Activated T-cell treated with anti-CD3 and anti-CD28 coated beads, Interleukin-2, amount 50 U/mL, for 48 hours (primary cell): ENCODE measurements at regions not wholly inside any gene's neighbourhood (a gene's known extent, or its start where the extent isn't known, plus 50 kb on each side); places are given as distances from the start of the nearest gene placed in this dataset.

Source experiments
- DNase-seq, 2 experiments: peaks; one replicate each; pipeline ENCODE4 v3.0.0-alpha.2; 2020

DNA sequence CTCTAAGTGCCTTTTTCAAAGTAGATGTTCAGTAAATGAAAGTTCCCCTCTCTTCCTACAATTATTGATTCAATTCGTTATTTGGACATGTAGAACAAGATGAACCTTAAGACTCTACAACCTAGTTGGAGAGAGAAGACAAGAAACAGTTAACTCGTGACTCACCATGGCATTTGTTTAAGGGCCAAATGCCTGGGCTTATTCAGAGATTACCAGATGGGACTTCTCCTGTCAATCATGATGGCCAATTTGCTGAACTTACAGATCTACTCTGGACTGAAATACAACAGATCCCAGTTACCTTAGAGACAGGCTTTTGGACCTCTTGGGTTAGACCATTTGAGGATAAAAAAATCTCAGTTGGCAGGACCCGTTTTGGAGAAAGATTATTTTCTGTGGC, 93.5 kb downstream of the C1orf94 start:
- DNase-seq, result no peak

DNA sequence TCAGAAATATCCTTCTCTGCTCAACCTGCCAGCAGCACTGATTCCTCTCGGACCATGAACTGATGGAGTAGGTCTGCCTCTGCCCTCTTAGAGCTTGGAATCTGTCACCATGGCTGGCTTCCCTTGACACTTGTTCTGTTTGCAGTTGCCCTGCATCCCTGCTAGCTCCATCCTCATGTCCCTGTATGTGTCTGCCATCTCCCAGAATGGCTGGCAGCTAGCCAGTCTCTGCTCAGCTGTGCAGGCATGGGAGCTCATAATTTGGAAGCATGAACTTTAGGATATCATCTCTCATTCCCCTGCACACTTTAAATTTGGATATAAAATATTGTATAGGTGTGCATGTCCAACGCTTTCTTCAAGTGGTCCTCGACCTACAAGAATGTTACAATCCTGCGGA, 95.4 kb downstream of the C1orf94 start:
- DNase-seq, result no peak

DNA sequence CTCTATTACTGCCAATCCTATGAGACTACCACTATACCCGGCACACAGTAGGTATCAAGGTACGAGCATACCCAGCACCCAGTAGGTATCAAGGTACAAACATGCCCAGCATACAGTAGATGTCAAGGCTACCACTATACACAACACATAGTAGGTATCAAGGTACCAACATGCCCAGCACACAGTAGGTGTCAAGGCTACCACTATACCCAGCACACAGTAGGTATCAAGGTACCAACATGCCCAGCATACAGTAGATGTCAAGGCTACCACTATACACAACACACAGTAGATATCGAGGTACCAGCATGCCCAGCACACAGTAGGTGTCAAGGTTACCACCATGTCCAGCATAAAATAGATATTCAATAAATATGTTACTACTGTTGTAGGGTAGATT, 98.4 kb downstream of the C1orf94 start:
- DNase-seq, result no peak

DNA sequence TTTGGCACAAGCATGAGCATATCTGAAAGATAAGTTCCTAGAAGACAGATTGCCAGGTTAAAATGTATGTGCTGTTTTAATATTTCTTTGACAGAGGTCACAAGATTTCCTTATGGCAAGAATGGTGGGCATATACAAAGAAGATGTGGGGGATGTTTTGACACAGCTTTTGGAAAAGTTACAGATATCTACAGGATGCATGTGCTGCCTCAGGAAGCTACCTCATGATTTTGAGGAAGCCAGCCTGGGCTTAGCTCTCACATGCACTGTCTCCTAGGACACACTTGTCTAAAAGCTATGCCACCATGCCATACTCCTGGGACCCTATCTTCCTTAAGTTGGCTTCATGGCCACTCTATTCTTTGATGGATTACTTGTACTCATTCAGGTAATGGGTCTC, 99.9 kb downstream of the C1orf94 start:
- DNase-seq, result no peak

DNA sequence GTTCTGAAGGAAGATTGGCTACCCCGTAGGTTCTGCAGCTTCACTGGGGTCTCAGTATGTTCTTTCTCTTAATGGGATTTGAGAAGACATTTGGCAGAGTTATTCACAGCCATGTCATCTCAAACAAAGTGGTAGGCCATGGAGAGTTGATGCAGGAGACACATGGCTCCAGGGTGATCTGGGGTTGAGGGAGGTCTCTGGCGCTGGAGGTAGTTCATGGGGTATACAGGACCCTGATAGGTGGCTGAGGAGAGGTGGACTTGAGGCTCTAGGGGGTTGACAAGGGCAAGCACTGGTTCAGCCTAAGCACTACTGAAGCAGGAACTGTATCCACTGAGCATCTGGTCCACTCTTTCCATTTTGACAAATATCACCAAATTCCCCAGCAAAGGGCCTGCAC, 100.4 kb downstream of the C1orf94 start:
- DNase-seq, result no peak

DNA sequence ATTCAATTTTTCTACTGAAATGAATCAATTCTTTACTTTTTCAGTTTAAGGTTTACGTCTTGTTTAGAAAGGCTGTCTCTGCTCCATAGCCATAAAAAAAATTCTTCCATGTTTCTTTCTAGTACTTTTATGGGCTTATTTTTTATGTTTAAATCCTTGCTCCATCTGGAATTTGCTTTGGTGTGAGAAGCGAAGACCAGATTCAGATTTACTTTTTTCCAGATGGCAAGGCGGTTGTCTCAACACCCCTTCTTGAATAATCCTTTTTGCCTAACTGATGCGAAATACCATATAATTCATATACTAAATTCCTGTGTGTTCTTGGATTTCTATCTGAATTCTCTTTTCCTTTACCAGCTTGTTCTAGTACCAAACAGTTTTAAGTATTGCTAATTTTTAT, 101.5 kb downstream of the C1orf94 start:
- no peak for DNase-seq

DNA sequence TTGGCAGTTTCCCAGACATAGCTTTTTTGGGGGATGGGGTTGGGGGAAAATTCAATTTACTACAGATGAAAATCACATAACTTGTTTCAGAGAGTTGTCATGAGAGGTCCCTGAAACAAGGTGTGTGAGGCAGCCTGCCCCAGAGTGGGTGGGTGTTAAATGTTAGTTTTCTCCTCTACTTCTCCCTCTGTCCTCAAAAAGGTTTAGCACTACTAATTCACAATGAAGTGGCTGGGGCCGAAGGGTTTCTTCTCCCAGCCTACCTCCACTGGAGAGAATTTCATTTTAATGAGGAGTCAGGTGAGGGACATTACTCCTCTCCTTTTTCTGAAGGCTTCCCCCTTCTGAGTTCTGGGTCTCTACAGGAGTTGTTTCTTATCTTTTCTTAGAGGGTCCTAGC, 103.3 kb downstream of the C1orf94 start:
- no peak for DNase-seq

DNA sequence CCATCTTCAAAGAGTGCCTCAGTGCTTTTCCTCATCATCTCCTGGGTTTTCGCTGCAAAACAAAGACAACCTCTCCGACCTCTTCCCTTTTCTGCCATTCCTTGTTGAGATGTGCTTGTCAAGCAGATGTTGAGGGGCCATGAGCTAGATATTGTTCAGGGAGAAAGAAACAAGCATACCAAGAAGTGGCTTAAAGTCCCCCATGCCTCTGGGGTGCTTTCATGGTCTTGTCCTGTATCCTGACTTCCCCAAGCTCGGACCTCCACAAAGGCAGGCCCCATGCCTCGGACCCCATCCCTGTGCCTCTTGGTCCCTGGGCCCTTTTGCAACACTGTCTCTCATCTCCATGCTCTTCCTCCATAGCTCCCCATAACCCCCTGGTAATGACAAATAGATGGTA, 103.8 kb downstream of the C1orf94 start:
- DNase-seq, result no peak

DNA sequence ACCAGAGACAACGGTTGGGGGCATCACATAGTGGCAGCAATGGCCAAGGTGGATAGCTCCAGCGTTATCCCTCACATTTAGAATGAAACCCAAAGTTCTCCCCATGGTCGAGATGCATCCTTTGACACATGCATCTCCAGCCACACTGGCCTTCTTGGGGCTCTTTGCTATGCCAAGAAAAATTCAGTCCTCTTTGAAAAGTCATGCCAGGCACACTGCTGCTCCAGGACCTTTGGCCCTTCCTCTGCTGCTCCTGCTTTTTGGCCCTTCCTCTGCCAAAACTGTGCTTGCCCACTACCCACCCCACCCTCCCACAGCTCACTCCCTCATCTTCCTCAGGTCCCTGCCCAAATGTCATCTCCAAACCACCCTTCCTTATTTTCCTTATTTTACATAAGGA, 106.4 kb downstream of the C1orf94 start:
- DNase-seq, result no peak

DNA sequence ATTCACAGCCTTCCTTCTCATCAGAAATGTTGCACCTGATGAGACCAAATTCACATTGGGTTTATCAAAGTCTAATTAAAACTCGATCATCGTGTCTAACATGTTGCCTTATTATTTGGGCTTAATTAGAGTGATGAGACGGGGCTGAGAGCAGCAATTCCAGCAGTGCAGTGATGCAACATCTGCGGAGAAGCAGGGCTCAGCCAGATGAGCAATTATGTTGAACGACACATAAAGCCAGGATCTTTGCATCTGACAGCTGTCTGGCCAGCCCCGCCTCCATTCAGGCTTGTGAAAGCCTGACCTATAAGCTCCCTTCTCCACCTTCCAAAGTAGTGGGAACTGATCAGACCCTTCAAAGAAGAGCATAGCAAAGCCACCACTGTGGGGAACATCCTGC, 109.8 kb downstream of the C1orf94 start:
- no peak for DNase-seq

DNA sequence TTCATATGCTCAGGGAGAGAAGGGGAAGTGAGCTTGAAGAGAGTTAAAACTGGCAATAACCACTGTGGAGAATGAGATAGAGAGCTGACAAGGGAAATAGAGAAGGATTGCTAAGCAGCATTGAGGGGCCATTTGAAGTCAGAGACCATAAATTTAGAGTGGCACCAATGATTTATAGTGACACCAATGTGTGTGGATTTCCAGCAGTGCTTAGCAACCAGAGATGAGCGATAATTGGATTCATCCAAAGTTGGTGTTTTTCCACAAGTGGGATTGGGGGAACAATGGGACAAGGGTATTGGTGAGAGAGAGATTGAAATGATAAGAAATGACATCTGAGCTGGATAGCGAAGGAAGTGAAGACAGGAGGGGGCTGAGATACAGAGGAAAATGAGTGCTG, 114.1 kb downstream of the C1orf94 start:
- DNase-seq, result no peak

DNA sequence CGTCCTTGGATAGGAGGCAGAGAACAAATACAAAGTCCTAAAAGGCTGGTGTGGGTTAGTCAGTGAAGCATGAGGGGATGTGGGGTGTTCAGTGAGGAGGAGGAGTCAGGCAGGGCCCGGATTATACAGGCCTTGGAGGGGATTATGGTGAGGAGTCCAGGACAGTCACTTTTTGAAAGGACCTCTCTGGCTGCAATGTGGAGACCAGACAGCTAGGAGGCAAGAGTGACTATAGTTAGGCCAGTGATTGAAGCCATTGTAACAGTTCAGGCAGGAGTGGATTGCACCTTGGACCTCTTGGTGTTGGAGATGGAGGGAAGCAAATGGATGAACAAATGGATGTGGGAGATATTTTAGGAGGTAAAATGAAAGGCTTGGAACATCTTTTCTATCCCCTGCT, 115.8 kb downstream of the C1orf94 start:
- no peak for DNase-seq

DNA sequence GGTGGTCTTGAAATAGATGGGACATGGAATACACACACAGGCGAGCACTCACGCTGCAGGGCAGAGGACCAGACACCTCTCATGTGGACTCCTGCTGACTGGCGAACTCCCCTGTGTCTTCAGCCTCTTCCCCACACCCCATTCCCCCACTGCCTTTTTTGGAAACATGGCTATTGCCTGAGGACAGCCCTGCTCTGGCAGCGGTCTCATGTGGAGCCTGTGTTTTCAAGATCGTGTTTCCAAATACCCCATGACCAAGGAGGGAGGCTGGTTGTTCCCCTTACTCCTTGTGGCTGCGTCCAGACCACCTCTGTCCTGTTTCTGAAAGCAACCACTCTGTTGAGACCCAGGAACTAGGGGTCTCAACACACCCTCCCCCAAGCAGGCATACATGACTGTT, 119.4 kb downstream of the C1orf94 start:
- DNase-seq, result no peak

DNA sequence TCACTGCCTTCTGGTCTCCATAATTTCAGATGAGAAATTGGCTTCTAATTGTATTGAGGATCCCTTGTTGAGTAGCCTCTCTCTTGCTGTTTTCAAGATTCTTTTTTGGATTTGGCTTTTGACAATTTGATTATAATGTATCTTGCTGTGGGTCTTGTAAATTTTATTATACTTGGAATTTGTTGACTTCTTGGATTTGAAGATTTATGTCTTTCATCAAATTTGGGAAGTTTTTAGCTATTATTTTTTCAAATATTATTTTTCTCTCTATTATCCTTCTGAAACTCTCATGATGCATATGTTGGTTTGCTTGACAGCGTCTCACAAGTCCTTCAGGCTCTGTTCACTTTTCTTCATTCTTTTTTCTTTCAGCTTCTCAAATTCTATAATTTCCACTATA, 126.1 kb downstream of the C1orf94 start:
- DNase-seq, result no peak

DNA sequence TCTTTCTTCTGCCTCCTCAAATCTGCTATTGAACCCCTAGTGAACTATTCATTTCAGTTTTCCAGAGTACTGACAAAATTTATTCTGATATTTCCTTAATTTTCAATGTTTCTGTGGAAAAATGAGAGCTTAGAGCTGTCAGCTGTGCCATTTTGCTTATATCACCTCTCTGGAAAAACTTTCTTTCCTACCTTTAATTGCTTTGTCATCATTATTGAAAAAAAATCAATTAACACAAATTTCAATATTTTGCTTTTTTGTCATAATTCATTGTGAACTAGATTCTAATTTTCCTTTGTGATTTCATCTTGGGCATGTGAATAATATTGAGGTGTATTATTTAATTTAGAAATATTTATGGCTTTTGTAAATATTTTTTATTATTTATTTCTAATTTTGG, 126.5 kb downstream of the C1orf94 start:
- DNase-seq, result no peak

DNA sequence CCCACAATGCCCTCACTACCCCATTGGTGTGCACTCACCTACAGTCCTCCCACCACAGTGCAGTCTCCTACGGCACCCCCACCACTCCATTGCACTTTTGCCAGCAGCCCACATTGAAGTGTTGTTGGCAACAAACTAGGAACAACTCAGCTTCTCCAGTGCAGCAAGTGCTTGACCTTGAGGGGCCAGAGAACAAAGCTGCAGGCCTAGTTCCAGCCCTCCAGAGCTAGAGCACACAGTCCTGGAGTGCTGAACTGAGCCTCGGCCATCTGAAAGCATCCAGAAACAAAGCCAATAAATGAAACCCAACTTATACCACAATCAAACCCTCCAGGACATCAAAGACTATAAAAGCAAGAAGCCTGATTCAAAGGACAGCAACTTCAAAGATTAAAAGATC, 129.9 kb downstream of the C1orf94 start:
- no peak for DNase-seq

DNA sequence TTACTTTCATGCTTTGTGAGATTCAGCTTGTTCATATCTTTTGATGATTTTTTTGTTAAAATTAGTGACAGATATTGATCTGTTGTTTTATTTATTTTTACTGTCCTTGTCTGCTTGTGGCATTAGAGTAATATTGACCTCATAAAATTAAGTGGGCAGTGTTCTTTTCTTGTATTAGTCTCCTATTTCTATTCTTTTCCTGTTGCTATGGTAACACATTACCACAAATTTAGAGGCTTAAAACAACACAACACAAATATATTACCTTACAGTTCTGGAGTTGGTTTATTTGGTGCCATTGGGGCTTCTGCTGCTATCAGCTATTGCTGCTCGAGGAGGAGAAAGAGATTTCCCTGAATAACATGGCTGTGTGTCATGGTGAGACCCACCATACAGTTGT, 135.7 kb downstream of the C1orf94 start:
- no peak for DNase-seq

DNA sequence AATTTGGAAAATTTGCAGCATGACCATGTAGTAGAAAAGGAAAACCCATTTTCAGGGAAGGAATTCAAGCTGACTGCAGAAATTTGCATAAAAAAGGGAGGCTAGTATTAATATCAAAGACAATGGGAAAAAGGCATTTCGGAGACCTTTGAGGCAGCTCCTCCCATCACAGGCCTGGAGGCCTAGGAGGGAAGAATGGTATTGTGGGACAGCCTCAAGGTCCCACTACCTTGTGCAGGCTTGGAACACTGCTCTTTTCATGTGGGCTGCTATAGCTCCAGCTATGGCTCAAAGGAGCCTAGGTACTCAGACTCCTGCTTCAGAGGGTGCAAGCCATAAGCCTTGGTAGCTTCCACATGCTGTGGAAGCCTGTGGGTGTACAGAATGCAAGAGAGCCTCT, 139.3 kb downstream of the C1orf94 start:
- no peak for DNase-seq

DNA sequence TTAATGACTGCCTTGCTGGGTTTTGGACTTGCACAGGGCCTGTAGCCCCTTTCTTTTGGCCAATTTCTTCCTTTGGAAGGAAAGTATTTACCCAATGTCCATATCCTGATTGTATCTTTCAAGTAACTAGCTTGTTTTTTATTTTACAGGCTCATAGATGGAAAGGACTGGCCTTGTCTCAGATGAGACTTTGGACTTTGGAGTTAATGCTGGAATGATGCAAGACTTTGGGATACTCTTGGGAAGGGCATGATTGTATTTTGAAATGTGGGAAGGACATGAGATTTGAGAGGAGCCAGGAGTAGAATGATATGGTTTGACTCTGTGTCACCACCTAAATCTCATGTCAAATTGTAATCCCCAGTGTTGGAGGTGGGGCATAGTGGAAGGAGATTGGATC, 140.1 kb downstream of the C1orf94 start:
- no peak for DNase-seq

DNA sequence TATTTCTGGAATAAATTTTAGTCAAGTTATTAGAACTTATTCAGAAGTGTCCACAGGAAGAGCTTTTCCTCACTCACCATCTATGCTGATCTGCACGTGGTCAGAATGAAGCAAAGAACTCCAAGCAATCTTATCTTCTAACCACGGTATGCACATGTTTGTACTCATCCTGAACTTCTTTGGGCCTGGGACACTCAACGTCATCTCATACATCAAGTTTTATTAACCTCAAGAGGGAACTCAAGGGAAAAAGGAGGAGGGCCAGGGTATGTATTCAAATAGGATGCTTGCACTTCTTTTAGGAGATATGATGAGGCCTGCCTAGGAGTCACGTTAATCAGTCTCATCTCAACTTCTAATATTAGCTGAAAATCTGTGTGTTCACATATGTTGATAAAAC, 142.5 kb downstream of the C1orf94 start:
- DNase-seq, result no peak

DNA sequence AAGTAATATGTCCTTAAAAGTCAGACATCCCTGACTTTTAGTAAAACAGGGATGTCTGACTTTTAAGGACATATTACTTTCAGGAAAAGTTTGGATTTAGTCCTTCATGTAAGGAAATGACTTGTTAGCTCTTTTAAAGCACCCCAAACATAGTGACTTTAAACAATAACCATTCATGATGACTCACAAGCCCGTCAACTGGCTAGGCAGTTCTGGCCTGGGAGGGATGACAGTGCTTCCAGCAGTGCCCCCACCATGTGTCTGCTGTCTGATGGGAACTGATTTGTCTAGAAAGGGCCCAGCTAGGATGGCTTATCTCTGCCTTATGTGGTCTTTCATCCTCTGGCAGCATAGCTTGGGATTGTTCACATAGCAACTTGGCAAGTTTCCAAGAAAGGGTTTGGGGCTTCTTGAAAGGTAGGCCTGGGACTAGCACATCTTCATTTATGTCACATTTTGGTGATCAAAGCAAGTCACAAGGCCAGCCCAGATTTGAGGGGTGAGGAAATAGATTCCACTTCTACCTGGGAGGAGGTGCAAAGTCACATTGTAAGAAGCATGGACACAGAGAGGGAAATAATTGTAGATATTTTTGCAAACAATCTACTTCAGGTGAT, 143.5 kb downstream of the C1orf94 start:
- no peak for DNase-seq

DNA sequence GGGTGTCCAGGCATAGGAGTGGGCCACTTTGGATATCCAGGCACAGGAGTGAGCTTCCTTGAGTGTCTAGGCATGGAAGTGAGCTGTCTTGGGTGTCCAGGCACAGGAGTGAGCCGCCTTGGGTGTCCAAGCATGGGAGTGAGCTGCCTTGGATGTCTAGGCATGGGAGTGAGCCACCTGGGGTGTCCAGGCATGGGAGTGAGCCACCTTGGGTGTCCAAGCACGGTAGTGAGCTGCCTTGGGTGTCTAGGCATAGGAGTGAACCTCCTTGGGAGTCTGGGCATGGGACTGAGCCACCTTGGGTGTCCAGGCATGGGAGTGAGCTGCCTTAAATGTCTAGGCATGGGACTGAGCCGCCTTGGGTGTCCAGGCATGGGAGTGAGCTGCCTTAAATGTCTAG, 146.3 kb downstream of the C1orf94 start:
- no peak for DNase-seq

DNA sequence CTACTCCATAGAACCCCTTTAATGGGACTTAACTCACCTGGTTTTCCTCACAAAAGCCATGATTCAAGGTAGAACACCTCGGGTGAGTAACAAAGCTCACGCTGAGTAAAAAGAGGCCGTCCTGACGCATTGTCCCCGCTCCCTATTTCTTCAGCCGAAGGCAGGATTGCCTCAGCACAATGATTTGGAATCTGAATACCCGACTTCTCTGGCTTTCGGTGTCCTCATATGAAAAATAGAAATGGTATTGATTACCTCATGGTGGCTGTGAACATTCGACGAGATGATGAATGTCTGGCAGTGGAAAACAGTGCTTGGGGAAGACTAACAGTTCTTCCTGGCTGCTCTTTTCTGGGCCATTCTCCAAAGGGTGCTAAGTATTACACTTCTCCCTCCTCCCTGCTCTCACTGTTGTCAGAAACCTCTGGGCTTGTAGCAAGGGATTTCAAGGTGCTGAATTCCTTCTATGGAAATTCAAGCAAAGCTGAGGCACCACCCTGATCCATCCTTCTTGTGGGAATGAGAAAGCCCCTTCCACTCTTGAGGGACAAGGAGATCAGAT, 148.3 kb downstream of the C1orf94 start:
- no peak for DNase-seq

DNA sequence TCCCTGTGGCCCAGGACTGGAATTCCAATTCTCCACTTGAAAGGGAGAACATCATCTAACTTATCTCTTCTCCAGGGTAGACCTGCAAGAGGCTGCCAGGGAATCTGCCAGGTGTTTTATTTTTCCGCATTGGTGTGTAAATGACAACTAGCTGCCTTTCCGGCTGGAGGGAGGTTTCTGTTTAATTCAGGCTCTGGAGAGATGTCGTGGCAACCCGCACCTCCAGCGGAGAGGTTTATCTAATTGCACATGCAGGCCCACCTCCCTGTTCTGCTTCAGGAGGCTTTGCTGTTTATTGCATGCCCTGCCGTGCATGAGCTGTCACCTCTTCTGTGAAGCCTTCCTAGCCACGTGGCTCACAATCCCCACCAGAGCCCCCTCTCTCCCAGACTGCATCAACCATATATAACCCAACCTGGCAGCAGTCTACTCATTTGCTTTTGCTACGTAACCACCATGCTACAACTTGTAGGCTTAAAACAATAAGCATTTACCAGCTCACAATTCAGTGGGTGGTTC, 151.6 kb downstream of the C1orf94 start:
- DNase-seq, result no peak

DNA sequence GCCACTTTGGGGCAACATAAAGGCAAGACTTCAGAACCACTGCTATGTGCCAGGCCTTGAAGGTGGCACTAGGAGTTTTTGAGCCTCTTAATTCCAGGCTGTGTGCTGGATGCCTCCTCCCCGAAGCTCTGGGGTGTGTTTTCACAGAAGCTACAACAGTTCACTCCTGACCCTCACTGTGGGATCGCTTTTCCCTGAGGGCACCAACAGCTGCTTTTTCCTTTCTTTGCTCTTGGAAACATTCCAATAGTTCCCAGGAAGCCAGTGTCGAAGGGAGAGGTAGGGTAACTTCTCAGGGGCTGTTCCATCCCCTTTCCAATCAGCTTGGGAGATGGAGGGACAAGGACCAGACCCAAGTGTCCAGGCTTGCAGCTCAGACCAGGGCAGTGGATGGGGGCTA, 153.4 kb downstream of the C1orf94 start:
- DNase-seq, result no peak
